DMS114 treated with DMSO at 0.1 percent for 48 hours (cell line): ENCODE measurements at regions not wholly inside any gene's neighbourhood (a gene's known extent, or its start where the extent isn't known, plus 50 kb on each side); places are given as distances from the start of the nearest gene placed in this dataset.

Source experiments
- DNase-seq: peaks from one replicate; lab custom pipeline; 2025; ENCODE audit not compliant: unreplicated experiment; lab: John Stamatoyannopoulos, UW

DNA sequence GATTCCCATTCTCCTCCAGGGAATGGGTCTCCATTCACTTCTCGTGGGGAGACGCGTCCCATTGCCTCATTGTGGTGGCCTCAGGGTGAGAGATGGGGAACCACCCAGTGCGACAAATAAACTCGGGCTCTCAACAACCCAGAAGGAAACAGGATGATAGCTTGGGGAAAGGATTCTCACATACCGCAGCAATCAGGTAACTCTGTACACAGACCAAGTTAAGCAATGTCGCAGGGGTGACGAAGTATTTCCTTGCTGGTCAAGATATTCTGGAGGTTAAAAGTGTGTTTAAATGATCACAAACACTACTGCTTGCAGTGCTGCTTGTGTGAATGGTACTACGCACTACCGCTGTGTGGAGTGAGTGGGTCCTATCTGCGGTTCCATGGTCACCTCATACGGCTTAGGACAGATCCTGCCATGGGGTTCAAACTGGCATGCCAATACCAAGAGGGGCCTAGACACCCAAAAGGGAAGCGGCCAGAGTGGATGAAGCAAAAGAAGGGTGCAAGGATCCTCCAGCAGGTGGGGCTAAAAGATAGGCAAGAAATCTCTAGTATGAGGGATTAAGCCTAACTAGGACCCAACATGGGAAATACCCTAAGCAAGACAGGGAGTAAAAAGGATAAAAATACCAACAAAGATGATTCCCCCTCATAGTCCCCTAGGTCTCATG is 143.8 kb upstream of the TMEM106B start:
- peak; percentile 59 for DNase-seq

DNA sequence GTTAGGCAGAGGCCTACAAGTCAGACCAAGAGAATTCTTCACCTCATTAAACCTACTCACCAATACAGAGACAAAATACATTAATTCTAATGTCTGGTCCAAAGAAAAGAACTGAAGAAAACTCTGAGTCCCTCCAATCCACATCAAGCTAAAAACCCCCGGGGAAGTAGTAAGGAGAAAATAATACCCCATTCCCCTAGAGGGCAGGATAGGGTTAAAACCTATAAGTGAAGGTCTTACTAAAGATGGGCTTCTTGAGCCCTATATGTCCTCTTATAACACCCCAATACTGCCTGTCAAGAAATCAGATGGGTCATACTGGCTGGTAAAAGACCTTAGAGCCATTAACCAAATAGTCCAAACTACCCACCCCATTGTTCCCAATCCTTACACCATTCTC is 141.3 kb upstream of the TMEM106B start:
- no peak for DNase-seq

DNA sequence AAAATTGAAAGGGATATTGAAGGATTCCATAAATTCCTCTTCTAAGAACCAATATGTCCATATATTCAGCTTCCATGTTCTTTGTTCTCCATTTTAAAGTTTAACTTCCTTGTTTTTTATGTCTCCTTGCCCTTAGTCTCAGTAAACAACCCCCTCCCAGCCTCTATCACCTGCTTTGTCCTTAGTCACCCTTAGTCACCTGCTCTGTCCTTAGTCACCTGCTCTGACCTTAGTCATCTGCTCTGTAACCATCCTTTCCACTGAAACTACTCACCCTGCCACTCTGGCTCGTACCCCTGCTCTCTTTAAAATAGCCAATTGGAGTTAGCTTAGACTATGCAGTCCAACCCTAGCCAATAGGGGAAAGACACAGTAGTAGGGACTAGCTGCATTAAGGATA is 136.2 kb upstream of the TMEM106B start:
- DNase-seq = no peak

DNA sequence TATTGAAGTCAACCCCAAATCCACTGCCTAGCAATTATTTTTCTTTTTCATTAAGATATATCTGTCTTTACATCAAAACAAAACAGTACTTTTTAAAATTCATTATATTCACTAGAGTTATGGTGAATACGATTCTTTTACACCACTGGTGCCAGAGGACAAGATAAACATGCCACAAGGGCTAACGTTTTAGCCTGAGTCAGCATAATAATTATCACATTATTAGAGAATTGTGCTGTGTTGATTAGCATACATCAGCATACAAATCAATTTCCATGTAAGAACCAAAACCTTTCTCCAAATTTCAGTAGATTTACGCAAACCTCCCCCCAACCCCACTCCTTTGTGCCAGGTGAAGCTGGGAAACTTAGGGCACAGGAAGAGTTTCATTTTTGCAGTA is 131.1 kb upstream of the TMEM106B start:
- DNase-seq = no peak

DNA sequence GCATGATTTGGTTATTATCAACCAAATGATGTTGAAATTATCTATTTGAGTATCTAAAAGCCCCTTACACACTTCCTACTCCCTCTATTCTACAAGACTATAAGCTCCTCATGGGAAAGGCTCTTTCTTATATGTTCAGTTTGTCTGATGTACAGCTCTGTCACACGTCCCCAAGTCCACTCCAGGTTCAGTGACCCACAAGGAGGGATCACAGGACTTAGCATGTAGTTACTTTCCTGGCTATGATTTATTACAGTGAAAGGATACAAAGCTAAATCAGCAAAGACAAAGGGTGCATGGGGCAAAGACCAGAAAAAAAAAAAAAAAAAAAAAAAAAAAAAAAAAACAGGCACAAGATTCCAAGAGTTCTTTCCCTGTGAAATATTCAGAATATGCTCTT is 125.6 kb upstream of the TMEM106B start:
- DNase-seq = no peak

DNA sequence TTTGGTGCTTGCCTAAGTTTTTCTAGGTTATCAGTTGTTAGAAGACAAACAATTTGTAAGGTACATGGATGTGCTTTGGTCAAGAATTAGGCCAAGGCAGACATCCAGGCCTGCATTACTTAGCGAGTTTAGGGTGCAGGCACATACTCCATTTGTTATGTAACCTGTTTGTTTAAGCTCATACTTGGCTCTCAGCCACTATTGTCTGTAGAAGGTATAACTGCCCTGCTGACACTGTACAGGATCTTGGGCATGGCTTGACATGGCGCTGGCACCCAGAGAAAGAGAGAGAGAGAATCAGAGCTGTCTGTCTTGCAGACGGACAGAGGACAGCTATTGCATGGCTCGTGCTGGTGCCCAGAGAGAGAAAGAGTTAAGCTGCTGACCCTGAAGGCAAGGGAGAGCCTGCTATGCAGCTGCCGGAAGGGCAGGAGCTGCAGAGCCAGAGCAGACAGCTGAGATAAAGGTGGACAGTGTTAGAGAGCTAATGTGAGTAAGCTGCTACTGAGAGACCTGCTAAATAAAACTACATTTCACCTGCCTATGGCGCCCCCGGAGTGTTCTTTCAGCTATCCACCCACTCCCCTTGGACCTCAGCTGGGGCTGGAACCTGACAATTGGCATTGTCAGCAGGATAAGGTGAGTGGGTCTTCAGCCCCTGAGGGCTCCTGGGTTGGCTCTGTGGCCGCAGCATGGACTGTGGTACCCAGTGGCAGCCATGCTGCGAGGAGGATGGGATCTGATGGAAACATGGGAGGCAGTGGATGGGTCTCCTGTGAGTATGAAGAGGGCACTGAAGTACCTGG is 120.9 kb upstream of the TMEM106B start:
- no peak for DNase-seq

DNA sequence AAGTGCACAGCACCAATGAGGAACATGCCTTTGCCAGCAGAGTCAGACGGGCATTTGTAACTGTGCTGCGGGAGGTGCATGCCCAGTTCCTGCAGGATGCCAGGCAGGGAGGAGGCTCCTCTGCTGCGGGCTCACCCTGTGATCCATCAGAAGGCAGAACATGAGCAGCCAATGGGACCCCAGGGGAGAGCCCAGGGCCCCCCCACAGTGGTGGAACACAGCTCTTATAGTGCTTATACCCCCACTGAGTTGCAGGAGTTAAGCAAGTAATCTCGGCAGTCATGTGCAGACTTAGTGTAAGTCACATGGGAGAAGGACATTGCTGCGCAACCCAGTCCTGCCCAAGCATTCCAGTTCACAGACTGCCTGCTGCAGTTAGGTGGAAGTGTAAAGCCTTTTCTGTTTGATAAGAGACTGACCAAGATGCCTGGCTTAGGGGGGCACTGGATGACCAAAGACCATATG is 120.3 kb upstream of the TMEM106B start:
- no peak for DNase-seq

DNA sequence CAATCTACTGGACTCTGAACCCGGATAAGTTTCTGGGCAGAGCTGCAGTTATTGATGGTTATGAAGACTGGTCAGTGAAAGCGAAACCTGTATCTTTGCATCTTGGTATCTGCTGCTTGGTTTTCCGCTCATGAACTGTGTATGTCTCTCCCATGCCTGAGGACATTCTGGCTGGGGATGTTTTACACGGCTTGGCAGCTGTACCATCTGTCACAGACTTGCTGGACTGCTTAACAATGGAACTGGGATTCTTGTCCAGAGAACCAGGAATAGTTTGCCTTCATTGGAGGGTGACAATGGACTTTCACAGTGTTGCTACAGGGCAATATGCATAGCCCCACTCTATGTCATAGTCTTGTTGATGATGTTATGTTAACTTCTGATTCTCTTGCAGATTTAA is 119.9 kb upstream of the TMEM106B start:
- DNase-seq = no peak

DNA sequence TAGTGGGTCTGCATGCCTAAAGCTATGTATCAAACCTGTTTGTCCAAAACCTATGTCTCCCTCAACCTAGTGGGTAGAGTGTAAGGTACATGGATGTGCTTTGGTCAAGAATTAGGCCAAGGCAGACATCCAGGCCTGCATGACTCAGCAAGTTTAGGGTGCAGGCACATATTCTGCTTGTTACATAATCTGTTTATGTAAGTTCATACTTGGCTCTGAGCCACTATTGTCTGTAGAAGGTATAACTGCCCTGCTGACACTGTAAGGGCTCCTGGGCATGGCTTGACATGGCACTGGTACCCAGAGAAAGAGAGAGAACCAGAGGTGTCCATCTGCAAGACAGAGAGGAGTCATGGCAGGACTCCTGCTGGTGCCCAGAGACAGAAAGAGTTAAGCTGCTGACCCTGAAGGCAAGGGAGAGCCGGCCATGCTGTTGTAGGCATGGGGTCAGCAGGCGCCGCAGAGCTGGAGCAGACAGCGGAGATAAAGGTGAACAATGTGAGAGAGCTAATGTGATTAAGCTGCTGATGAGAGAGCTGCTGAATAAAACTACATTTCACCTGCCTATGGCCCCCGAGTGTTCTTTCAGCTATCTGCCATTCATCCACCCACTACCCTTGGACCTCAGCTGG is 118.5 kb upstream of the TMEM106B start:
- DNase-seq = no peak

DNA sequence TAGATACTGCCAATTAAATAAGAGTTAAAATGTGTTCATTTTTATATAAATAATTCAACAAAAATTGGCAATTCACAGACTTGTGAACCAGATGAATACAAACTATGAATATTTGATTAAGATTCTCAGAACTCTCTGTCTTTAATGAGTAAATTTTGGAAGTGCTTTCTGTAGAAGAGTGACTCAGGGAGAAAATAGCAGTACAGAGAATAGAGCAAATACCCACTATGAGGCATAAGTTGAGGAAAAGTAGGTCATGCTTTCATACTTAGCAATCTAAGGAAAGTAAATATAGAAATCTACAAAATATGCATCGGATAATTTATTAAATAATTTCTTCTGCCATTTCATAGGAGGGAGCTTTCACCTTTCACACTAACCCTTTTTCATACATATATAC is 117.7 kb upstream of the TMEM106B start:
- no peak for DNase-seq

DNA sequence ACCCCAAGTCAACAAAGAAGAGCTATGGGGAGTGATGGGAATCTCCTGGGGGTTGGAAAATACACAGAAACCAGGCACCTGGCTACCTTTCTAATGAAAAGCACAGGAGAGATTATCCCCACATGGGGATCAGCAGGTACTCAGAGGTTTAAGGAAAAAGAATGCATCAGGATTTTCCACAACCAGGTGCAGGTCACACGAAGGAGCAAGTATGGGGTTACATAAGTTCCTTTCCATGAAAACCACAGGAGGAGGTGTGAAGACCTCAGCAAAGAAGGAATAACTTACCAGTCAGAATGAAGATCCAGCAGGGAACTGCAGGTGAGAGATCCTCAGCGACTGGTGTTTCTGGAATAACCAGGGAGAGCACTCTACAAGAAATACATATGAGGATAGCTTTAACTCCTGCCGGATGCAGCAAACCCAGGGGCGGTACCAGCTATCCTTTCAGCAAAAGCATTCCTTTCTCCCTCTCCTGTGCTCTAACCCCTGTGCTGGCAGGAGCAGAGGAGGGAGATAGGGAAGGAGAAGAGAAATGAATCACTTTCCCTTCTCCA is 116.7 kb upstream of the TMEM106B start:
- no peak for DNase-seq

DNA sequence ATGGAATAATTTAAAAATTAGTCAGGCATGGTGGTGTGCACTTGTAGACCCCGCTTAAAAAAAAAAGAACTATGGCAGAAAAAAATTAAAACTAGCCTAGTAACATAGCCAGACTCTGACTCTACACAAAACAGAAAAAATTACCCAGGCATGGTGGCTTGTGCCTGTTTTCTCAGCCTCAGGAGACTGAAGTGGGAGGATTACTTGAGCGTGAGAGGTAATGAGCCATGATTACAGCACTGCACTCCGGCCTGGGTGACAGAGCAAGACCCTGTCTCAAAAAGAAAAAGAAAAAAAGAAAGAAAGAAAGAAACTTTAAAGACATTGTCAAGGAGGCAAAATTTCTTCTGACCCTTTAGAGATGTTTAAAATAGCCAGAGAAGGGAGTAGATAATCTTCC is 109.0 kb upstream of the TMEM106B start:
- no peak for DNase-seq

DNA sequence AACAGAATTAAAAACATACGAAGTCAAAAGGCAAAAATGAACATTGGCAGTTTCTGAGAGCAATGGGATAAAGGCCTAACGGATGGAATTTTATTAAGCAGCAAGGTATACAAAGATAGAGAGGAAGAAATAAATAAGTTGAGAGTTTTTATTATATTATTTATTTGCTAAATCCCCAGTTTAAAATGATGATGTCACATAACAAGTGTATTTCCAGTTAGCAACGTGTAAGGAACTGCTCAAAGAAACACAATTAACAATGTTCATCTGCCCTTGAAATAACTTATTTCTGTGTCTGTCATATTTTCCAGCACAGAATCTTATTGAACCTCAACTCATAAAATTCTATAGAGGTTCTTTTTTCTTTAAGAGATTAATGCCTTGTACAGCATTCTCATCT is 108.6 kb upstream of the TMEM106B start:
- no peak for DNase-seq

DNA sequence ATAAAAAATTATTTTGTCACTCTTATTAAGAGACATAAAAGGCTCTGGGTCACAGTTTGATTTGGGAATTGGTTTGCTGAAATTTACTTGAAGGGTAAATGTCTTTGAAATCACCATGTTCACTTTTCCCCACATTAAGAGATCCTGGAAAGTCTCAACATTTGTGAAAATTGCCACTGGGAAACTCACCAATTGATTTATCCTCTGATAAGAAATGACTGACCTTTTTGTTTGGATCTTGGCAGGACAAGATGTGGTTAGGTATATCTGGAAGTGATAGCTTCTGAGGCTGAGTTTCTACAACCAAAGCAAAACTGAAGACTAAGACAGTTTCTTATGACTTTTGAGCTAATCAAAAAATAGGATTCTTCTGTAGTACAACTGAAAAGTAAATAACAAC is 107.1 kb upstream of the TMEM106B start:
- DNase-seq = no peak

DNA sequence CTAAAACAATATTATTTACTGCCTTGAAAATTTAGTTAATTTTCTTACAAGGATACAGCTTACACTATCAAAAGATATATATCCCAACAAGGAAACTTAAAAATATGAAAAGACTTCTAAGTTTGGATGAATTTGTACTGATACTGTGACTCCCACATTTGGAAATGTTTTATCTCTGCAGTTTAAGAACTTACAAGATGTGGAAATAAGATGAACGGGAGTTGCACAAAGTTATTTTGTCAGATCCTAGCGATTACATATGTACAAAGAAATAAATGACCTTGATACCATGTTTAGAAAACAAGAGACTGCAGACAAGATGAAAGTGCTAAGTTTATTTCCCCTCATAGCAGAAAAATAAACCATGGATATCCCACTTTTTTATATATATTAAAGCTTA is 103.7 kb upstream of the TMEM106B start:
- DNase-seq = no peak

DNA sequence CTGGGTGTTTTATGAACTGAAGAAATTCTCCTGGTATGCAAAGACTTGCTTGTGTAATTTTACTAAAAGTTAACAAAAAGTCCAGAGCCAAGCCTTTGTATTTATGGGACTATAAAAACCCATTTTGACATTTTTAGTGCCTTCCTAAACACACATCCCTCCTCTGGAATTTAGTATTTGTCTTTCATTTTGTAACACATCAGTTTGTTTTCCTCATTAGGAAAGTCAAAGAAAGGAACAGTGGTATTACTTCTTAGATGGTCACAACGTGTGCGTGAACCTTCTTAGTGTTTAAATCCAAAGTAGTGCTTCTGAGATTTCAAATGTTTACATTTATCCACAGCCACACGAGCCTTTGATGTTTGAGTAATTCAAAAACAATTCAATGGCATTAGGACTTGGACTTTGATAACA is 103.2 kb upstream of the TMEM106B start:
- no peak for DNase-seq

DNA sequence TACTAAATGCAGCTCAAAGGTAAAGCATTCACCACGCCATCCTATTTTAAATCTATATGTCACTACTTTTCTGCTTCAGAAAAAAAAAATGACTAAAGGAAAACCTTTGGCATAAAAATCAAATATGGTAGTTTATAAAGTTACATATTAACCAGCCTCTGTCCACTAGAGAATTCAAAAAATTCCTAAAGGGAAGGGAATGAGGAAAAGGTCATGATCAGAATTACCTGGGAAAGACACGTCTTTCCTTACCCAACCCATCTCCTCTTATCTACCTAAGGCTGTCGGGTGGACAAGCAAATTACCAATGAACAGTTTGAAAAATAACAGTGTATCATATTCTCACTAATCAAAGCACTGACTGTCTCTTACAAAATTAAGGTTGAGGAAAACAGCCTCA is 100.7 kb upstream of the TMEM106B start:
- DNase-seq = no peak

DNA sequence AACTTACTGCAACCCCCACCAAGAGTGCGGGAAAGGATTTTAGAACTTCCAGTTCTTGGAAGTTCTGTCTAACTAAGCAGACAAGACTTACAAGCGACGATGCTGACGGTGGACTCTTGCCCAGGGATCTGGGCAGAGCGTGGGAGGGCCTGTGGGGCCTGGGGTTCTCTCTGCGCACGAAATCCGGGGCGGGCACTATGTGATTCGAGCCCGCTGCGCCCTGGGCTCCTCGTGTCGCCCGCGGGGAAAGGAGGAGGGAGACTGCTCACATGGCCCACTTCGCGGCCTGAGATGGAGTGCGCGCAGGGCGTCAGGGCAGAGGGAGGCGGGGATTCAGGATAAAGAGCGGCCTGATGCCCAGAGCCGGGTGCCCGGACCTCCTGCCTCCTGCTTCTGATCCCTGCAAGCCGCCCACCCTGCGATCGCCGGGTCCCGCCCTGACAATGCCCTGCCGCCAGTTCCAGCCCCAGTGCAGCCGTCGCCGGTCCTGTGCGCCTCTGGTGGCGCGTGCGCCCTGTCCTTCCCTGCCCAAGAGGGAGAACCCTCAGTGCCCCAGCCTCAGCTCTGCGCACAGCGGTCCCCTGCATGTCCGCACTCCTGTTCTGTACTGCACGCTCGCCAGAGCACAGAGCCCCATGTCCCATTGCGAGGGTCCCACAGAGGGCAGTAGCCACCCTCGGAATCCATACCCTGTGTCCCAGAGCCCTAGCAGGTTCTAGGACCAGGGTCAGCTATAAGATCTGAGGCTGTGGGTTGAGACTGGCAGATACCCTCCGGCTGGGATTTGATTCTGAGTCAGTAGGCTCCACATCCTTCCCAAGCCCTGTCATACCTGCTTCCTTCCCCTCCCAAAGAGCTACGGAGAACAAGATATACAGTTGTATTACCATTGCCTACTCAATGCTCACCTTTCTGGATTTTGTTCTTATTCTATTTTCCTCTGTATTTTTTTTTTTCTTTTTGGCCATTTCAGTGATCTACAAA is 99.4 kb upstream of the TMEM106B start:
- no peak for DNase-seq

DNA sequence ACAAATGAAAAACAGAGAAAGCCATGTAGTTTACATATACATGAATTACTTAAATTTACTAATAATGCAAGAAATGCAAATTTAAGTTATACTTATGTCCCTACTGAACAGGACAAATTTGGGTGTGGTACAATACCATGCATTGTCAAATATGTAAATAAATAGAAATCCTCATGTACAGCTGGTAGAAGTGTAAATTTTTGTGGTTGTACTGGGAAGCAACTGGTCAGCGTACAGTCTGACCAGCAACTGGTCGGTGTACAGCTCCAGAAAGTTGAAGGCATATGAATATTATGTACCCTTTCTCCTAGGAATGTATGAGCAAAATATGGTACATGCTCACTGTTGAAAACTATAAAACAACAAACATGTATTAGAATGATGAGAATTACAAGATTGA is 93.9 kb upstream of the TMEM106B start:
- no peak for DNase-seq

DNA sequence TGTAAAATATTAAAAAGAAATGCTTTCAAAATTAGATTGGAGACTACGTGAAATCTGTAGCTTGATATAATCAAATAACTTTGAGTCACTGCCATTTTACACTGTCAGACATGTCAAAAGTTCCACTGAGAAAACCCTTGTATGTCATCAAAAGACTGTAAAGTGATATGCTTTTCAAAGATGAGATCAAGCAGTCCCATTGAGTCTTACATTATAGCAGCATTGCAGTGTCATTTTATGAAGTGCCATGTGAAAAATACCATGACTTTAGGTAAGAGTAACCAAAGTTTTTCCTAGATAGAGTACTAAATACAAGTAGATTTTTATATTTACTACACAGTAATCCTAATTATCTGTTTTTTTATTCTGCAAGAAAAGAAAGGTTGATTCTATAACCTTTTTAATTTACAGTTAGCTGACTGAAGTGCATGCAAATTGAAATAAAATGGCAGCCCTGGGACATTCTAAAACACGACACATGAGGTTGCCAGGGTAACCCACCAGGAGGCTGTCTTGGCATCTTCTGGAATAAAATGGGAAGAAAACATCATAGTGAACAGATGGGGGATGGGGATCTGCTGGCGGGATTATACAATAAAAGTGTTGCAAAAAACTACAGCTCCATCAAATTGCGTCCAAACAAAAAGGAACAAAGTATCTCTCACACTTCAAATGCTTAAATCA is 91.3 kb upstream of the TMEM106B start:
- DNase-seq = no peak
